ENCODE measurements at regions not wholly inside any gene's neighbourhood (a gene's known extent, or its start where the extent isn't known, plus 50 kb on each side); places are given as distances from the start of the nearest gene placed in this dataset.

DNA sequence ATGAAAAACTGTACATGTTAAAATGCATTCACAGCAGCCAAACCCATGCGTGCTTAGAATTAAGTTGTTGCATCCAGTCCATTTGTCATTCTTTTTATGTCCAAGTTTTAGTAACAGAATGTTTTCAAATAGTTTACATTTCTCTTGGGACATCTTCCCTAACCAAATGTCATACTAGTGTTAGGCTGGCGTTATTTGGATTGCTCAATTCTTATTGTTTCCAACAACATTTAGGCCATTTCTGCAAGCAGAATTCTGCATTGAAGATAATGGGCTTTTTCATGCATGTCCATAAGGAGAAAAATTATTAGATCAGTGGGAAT, 203.0 kb downstream of the HIBADH start:
- TF ChIP-seq, protein P1, sequence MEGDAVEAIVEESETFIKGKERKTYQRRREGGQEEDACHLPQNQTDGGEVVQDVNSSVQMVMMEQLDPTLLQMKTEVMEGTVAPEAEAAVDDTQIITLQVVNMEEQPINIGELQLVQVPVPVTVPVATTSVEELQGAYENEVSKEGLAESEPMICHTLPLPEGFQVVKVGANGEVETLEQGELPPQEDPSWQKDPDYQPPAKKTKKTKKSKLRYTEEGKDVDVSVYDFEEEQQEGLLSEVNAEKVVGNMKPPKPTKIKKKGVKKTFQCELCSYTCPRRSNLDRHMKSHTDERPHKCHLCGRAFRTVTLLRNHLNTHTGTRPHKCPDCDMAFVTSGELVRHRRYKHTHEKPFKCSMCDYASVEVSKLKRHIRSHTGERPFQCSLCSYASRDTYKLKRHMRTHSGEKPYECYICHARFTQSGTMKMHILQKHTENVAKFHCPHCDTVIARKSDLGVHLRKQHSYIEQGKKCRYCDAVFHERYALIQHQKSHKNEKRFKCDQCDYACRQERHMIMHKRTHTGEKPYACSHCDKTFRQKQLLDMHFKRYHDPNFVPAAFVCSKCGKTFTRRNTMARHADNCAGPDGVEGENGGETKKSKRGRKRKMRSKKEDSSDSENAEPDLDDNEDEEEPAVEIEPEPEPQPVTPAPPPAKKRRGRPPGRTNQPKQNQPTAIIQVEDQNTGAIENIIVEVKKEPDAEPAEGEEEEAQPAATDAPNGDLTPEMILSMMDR (IDR thresholded peaks at IDR 0.05; ENCODE audit: poor library complexity, severe bottlenecking), result no peak
- TF ChIP-seq POLR2AphosphoS5 (IDR thresholded peaks at IDR 0.05), result no peak
